ENCODE measurements at regions not wholly inside any gene's neighbourhood (a gene's known extent, or its start where the extent isn't known, plus 50 kb on each side); places are given as distances from the start of the nearest gene placed in this dataset.

GRCh38 chr4:186820391-186820891, 96.8 kb upstream of the FAT1 start:
- TF ChIP-seq POLR2AphosphoS5 (IDR thresholded peaks at IDR 0.05; ENCODE audit: low read depth, low read length) (no peak), TAF1 (IDR thresholded peaks at IDR 0.05; ENCODE audit: borderline replicate concordance, insufficient read depth, low read length) (no peak)
